HG03460 (cell line): ENCODE measurements at regions not wholly inside any gene's neighbourhood (a gene's known extent, or its start where the extent isn't known, plus 50 kb on each side); places are given as distances from the start of the nearest gene placed in this dataset.

Source experiments
- ATAC-seq: cut with Tn5 transposase; IDR thresholded peaks from one replicate; pipeline ENCODE4 v1.9.1; 2021; ENCODE audit not compliant: unreplicated experiment

- no peak for ATAC-seq
Observed at GRCh38 chr5:107325866-107326265, 344.9 kb downstream of the EFNA5 start.

DNA sequence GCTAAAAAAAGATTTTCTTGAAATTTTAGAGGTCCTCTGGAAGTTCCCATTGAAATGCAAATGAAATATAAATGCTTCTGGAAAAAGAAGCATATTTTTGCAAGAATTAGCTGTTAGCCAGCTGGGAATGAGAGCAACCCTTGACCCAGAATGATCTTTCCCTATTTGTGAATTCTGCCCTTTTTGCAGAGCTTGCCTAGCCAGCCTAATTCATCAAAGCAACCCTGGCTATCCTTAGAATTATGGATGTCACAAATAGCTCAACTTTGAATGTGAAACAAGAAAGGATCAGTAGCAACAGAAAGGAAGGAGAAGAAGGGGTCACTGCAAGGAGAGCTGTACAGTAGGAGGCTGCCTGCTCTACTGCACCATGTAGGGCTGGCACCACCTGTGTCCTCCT lies 345.9 kb downstream of the EFNA5 start:
- ATAC-seq: no peak

DNA sequence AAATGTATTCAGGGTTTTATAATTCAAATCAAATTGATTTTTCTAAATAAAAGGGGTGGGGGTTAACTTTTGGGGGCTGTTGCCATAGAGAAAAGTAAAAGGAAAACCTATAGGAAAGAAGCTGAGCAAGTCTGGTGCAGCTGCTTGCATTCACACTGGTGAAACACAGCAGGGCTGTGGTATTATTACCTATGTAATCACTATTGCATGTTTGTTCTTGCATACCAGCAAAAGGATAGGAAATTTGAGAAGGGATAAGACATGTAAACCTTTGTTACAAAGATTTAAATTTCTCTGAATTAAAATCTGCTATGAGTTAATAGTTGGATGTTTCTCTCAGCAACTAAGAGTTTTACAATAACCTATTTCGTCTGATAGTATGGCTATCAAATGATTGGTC lies 346.7 kb downstream of the EFNA5 start:
- no peak for ATAC-seq

DNA sequence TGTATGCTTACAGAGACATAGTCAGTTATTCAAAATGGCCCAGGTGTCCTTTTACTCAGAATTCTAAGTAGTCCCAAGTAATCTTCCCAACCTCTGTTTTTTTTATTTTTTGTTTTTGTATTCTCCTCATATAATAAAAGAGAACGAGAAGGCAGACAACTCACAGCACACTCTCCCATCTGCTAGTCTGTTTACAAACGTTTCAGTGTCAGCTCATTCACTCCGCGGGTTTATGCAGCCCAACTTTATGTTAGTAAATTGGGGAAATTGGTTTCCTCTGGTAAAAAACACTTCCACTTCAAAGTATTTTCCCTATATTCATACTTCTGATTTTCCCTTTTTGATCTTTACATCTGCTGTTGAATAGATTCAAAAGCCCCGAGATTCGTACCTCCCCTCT lies 347.2 kb downstream of the EFNA5 start:
- ATAC-seq: no peak

- no peak for ATAC-seq
Observed at GRCh38 chr5:107322936-107323335, 347.8 kb downstream of the EFNA5 start.

GRCh38 chr5:107321906-107322305 lies 348.8 kb downstream of the EFNA5 start:
- ATAC-seq: no peak

- no peak for ATAC-seq
Observed at GRCh38 chr5:107320846-107321245, 349.9 kb downstream of the EFNA5 start.

- no peak for ATAC-seq
Observed at GRCh38 chr5:107320376-107320775, 350.4 kb downstream of the EFNA5 start.

DNA sequence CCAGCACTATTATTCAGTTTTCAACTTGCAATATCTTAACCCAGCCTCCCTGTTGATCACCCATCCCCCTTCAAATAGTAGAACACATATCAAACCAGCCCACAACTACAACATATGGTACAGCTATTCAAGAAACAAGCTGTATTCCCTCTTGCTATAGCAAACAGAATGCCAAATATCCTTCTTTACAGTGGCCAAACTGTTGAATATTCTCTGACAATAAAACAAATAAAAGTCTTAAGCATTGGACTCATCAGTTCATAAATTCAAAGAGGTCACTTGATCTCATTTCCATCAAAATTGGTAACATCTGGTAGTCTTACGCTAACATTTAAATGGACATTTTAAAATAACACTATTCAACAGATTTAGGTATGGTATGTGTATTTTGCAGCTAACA lies 350.8 kb downstream of the EFNA5 start:
- ATAC-seq: no peak

DNA sequence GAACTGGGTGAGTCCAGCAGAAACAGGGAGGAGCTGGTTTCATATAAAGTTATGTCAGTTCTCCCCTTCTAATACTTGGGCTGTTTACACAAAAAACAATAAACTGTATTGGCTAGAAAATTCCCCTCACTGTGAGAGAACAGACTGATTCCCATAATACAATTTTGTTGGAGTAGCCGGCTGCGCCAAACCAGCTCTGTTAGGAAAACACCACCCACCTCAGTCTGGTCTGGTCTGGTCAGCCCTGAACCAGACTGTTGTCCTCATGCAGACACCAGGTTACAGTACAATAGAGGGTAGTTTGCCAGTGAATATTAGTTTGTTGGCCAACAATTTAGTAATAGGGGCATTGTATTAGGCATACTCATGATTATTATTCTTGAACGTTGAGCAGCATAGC lies 356.4 kb downstream of the EFNA5 start:
- ATAC-seq: no peak

- no peak for ATAC-seq
Observed at GRCh38 chr5:107313921-107314320, 356.8 kb downstream of the EFNA5 start.

GRCh38 chr5:107313098-107313497 lies 357.6 kb downstream of the EFNA5 start:
- ATAC-seq: no peak

DNA sequence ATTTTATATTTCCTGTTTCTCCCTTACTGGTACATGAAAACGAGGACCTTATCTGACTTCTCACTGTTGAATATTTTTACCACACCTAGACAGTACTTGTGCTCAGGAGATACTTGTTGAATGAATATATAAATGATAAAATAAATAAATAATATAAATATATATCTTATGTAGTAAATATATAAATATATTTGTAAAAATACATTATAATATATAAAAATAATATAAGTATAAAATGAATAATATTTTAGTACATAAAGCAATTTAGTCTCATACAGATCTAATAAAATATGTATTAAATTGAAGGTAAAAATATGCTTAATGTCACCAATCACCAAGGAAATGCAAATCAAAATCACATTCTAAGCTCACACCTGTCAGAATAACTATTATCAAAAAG lies 360.6 kb downstream of the EFNA5 start:
- ATAC-seq: no peak

GRCh38 chr5:107306594-107306993 lies 364.1 kb downstream of the EFNA5 start:
- ATAC-seq: no peak

DNA sequence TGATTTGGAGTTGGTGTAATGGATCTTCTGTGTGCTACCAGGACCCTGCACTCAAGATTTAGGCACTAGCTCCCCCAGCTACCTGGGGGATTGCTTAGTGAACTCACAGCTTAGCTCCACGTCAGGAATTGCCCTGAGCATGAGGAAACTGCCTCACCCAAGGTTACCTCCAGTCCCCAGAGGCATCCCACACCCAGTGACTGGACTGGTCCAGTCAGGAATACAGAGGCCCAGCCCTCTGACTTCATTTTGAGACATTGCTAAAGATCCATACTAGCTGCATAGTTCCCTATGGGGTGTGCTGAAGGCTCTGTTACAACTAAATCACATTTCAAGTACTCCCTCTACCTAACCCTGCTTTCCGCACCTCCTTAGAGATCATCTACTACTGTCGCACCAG lies 364.7 kb downstream of the EFNA5 start:
- ATAC-seq: no peak

GRCh38 chr5:107304684-107305083 lies 366.1 kb downstream of the EFNA5 start:
- ATAC-seq: no peak

GRCh38 chr5:107303171-107303968 lies 367.4 kb downstream of the EFNA5 start:
- no peak for ATAC-seq

DNA sequence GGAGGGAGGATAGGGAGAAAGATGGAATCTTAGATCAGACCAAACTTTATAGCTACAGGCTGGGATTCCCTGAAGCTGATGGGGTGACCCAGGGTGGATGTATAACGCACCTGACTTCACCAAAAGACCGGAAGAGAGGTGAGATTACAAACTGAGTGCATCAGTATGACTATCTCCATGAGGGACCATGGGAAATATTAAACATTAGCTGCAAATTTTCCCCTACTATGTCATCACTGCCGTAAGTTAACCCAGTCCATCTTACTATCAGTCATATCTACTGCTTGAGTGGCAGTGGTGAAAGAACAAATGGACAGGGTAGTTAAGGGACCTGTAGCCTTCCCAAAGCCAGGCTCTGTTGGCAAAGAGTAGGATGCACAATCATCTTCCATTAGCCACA lies 368.3 kb downstream of the EFNA5 start:
- no peak for ATAC-seq

- no peak for ATAC-seq
Observed at GRCh38 chr5:107301999-107302398, 368.7 kb downstream of the EFNA5 start.

- no peak for ATAC-seq
Observed at GRCh38 chr5:107300721-107301327, 369.9 kb downstream of the EFNA5 start.

DNA sequence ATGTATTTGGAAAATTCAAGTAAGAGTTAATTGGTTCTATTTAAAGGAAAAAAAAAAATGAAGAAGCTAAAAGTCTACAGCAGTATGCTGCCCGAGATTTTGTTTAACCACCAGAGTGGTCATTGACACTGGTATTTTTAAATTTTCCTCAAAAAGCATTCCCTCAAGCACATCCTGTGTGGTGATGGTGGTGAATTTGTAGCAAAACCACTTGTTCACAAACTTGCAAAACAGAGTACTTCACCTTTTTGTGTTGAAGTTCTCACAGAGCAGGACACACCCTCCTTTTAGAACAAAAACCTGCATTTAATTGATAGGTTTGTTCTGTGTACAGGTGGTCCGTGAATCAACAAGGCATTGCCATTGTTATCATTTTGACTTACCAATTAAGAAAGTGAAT lies 374.2 kb downstream of the EFNA5 start:
- peak; percentile 39 for ATAC-seq

DNA sequence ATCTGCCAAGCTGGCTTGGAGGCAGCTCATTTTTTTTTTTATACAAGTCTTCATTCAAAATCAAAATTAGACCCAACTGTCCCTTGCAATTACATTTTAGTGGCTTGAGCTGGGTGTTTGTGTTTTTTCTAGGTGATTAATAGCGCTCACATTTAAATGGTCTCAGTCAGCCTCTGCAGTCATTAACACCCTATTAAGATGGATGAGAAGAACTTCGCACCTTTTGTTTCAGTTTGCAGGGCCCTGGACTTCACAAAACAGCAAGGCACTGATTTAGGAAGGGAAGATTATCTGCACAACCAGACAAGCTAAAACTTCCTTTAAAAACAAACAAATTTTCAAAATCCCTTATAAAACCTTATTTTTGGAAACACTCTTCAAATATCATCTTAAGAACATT lies 374.8 kb downstream of the EFNA5 start:
- ATAC-seq: no peak

- ATAC-seq: no peak
Observed at GRCh38 chr5:107294669-107295068, 376.1 kb downstream of the EFNA5 start.
